Activated naive CD4-positive, alpha-beta T cell treated with anti-CD3 and anti-CD28 coated beads, Interleukin-2, amount 50 U/mL, for 24 hours (primary cell): ENCODE measurements at regions not wholly inside any gene's neighbourhood (a gene's known extent, or its start where the extent isn't known, plus 50 kb on each side); places are given as distances from the start of the nearest gene placed in this dataset.
A peak's percentile ranks its signal among the peaks of the same experiment; 100 is the strongest.
"Not testable (repeated sequence)": the region's sequence is repeated elsewhere in the genome, so short reads cannot be mapped to it uniquely, and the experiment has no call there.

Experiments
- H3K27ac Mint-ChIP-seq: one replicate; pipeline ENCODE4 v1.8.0; 2021; ENCODE audit warnings: mild to moderate bottlenecking, mixed read lengths
- H3K27me3 Mint-ChIP-seq: one replicate; pipeline ENCODE4 v1.8.0; 2021; ENCODE audit warnings: mixed read lengths
- H3K36me3 Mint-ChIP-seq: one replicate; pipeline ENCODE4 v1.8.0; 2021; ENCODE audit warnings: mixed read lengths
- H3K4me1 Mint-ChIP-seq: one replicate; pipeline ENCODE4 v1.8.0; 2021; ENCODE audit warnings: mixed read lengths
- H3K4me3 Mint-ChIP-seq: one replicate; pipeline ENCODE4 v1.8.0; 2021; ENCODE audit warnings: mild to moderate bottlenecking, mixed read lengths
- H3K9me3 Mint-ChIP-seq: one replicate; pipeline ENCODE4 v1.8.0; 2021; ENCODE audit warnings: mixed read lengths

DNA sequence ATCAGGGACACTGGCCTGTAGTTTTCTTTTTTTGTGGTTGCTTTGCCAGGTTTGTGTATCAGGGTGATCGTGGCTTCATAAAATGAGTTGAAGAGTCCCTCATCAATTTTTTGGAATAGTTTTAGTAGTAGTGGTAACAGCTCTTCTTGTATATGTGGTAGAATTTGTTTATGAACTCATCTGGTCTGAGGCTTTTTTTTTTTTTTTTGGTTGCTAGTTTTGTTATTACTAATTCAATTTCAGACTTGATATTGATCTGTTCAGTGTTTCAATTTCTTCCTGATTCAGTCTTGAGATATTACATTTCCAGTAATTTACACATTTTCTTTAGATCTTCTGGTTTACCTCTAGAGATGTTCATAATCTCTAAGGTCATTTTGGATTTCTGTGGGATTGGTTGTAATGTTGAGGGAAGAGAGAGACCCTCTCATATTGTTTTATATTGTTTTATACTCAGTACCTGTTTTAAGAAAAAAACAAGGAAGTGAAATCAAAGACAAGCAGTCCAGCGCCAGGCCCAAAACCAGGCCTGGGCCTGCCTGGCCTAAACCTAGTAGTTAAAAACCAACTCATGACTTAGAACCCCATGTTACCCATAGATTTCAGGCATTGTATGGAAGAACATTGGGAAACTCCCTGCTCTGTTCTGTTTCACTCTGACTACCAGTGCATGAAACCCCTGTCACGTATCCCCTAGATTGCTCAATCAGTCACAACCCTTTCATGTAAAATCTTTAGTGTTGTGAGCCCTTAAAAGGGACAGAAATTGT lies 836.7 kb upstream of the NDST4 start:
- not testable (repeated sequence) for H3K27me3 Mint-ChIP-seq, H3K36me3 Mint-ChIP-seq, H3K4me1 Mint-ChIP-seq, H3K9me3 Mint-ChIP-seq, H3K4me3 Mint-ChIP-seq
- H3K27ac Mint-ChIP-seq, result peak overlapping the region; percentile 41

DNA sequence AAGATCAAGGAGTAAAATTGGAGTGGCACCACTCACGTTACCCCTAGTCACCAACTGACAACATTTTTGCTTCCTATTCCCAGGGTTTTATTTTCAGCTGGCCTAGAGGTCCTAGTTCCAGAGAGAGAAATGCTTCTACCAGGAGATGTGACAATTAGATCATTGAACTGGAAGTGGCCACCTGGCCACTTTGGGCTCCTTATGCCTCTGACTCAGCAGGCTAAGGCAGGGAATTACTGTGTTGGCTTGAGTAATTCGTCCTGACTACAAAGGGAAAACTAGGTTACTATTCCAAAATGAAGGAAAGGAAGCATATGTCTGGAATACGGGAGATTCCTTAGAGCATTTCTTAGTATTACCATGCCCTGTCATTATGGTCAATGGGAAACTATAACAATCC lies 831.6 kb upstream of the NDST4 start:
- Mint-ChIP-seq H3K4me1 (no peaks in the 10 kb centered on the region), H3K36me3 (no peaks in the 10 kb centered on the region), H3K27ac (no peak overlapping the region), H3K27me3 (no peaks in the 10 kb centered on the region), H3K9me3 (peaks cover 4% of the 10 kb centered on the region), H3K4me3 (no peak overlapping the region)

DNA sequence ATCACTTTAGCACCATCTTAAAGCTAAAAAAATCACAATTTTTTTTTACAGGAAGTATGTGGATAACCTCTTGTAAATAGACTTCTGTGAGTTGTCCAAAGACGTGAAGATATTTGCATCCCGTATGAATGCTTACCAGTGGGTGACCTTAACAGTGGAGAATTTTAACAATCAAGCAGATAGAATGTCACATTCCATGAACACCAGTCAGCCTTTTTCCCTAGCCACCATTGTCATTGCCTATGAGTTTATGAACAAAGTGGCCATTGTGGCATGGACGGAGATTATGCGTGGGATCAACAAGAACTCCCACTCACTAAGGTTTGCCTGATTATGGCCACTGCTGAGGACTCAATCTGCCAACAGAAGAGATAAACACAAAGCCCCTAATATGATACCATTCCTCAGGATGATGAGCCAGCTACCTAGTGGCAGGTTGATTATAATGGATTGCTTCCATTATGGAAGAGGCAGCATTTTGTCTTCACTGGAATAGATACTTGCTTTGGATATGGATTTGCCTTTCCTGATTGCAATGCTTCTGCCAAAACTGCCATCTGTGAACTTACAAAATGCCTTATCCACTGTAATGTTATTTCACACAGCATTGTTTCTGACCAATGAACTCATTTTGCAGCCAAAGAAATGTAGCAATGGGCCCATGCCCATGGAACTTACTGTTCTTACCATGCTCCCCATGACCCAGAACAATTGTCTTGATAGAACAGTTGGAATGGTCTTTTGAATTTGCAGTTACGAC lies 830.9 kb upstream of the NDST4 start:
- H3K4me1 Mint-ChIP-seq, result no peaks in the 10 kb centered on the region
- no peak overlapping the region for H3K4me3 Mint-ChIP-seq
- H3K27me3 Mint-ChIP-seq, result no peaks in the 10 kb centered on the region

DNA sequence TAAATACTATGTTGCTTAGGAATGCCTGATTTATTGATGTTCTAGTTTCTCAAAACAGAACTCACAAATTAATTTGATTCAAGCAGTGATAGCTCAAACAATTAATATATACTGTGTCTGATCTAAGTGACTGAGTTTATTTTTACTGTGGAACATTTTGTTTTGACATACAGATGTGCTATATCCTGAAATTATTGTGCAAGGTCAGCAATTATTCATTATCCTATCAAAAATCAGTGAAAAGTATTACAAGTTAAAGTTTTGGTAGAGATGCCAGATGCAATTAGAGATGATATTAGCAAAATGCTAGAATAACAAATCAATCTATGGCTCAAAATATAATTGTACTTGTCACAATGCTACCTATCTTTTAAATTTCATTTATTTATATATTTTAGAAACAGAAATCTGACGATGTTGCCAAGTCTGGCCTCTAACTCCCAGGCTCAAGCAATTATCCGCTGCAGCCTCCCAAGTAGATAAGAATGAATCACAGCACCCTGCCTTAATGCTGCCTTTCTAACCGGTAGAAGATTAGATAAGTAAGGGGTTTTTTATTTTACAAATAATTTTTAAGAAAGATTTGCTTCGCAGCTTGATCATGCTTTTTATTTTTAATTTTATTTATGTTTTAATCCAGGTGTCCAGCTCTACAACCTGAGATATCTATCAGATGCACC lies 825.5 kb upstream of the NDST4 start:
- no peaks in the 10 kb centered on the region for H3K9me3 Mint-ChIP-seq
- H3K27me3 Mint-ChIP-seq, result no peaks in the 10 kb centered on the region
- H3K27ac Mint-ChIP-seq, result no peak overlapping the region
- H3K4me1 Mint-ChIP-seq, result no peaks in the 10 kb centered on the region
- no peaks in the 10 kb centered on the region for H3K36me3 Mint-ChIP-seq
- H3K4me3 Mint-ChIP-seq, result no peak overlapping the region

More for the DNA sequence above, 830.9 kb upstream of the NDST4 start:
- Mint-ChIP-seq H3K27ac (no peak overlapping the region), H3K36me3 (no peaks in the 10 kb centered on the region), H3K9me3 (no peaks in the 10 kb centered on the region)

DNA sequence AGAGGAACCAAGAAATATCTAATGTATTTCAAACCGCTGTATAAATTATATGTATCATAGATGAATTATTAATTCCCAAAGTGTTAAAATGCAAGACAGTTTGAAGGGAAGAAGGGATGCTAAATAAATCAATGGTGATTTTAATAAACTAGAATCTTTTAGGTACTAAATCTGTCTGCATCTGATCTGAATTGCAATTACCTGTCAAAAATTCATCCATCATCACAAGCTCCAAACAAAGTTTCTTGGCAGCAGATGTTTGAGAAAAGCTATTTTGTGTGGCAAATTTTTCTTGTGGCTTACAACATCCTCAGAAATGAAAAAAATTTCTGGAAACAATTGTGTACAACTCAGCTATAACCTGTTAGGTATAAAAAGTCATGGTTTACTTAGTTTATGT lies 816.0 kb upstream of the NDST4 start:
- H3K9me3 Mint-ChIP-seq, result no peaks in the 10 kb centered on the region
- no peaks in the 10 kb centered on the region for H3K27me3 Mint-ChIP-seq
- no peaks in the 10 kb centered on the region for H3K4me1 Mint-ChIP-seq
- no peak overlapping the region for H3K4me3 Mint-ChIP-seq
- H3K27ac Mint-ChIP-seq, result no peak overlapping the region
- H3K36me3 Mint-ChIP-seq, result no peaks in the 10 kb centered on the region

DNA sequence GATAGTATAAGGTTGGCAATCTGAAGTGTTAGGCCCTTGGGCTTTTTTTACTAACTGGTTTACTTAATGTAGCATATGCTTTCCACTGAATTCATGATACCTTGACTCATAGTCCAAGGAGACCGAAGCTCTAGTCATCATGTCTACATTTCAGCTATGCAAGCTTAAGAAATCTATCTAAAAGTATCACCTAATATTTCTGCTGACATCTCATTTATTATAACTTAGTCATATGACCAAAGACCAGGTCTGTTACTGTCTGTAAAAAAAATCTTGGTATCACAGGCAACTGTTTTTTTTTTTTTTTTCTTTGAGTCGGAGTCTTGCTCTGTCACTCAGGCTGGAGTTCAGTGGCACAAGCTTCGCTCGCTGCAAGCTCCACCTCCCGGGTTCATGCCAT lies 814.0 kb upstream of the NDST4 start:
- Mint-ChIP-seq H3K4me1 (no peaks in the 10 kb centered on the region), H3K27me3 (no peaks in the 10 kb centered on the region), H3K9me3 (no peaks in the 10 kb centered on the region), H3K36me3 (no peaks in the 10 kb centered on the region), H3K4me3 (no peak overlapping the region), H3K27ac (no peak overlapping the region)

DNA sequence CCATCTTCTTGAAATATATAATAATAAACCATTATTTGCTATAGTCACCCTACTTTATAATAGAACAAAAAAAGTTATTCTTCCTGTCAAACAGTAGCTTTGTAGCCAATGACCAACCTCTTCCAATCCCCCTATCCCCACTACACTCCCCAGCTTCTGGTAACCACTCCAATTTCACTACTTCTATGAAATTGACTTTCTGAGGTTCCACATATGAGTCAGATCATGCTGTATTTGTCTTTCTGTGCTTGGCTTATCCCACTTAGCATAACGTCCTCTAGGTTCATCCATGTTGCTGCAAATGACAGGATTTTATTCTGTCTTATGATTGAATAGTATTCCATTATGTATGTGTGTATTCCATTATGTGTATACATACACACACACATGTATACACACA lies 809.7 kb upstream of the NDST4 start:
- no peaks in the 10 kb centered on the region for H3K27me3 Mint-ChIP-seq
- H3K9me3 Mint-ChIP-seq, result no peaks in the 10 kb centered on the region
- no peak overlapping the region for H3K27ac Mint-ChIP-seq

DNA sequence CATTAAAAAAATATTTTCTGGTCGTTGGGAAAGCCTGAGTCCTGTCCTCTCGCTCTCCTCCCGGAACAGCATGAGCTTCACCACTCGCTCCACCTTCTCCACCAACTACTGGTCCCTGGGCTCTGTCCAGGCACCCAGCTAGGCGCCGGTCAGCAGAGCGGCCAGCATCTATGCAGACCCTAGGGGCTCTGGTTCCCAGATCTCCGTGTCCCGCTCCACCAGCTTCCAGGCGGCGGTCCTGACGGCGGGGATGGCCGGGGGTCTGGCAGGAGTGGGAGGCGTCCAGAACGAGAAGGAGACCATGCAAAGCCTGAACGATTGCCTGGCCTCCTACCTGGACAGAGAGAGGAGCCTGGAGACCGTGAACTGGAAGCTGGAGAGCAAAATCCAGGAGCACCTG lies 807.2 kb upstream of the NDST4 start:
- no peaks in the 10 kb centered on the region for H3K27me3 Mint-ChIP-seq
- H3K36me3 Mint-ChIP-seq, result no peaks in the 10 kb centered on the region
- no peak overlapping the region for H3K4me3 Mint-ChIP-seq
- peaks cover 4% of the 10 kb centered on the region for H3K9me3 Mint-ChIP-seq
- H3K4me1 Mint-ChIP-seq, result no peaks in the 10 kb centered on the region
- H3K27ac Mint-ChIP-seq, result no peak overlapping the region

More for the DNA sequence above, 809.7 kb upstream of the NDST4 start:
- no peaks in the 10 kb centered on the region for H3K36me3 Mint-ChIP-seq
- H3K4me3 Mint-ChIP-seq, result no peak overlapping the region
- no peaks in the 10 kb centered on the region for H3K4me1 Mint-ChIP-seq

DNA sequence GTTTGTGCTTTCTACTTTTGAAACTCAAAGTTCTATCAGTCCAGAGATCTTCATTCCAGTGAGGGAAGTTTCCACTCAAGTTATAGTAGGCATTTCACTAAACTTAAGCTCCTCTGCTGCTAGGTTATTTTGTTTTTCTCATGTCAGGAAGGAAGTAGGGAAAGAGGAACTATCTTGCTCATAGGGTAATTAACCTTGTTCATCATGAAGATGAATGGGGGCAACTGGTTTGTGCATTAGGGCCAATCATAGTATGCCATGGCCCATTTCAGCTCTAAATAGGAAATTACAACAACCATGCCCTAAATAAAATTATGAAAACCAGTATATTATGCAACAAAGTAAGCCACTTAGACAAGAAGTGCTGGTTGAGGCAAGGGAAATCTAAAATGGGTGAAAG lies 804.7 kb upstream of the NDST4 start:
- no peak overlapping the region for H3K4me3 Mint-ChIP-seq
- no peaks in the 10 kb centered on the region for H3K36me3 Mint-ChIP-seq
- H3K27ac Mint-ChIP-seq, result no peak overlapping the region
- no peaks in the 10 kb centered on the region for H3K27me3 Mint-ChIP-seq
- peaks cover 4% of the 10 kb centered on the region for H3K9me3 Mint-ChIP-seq
- H3K4me1 Mint-ChIP-seq, result no peaks in the 10 kb centered on the region

DNA sequence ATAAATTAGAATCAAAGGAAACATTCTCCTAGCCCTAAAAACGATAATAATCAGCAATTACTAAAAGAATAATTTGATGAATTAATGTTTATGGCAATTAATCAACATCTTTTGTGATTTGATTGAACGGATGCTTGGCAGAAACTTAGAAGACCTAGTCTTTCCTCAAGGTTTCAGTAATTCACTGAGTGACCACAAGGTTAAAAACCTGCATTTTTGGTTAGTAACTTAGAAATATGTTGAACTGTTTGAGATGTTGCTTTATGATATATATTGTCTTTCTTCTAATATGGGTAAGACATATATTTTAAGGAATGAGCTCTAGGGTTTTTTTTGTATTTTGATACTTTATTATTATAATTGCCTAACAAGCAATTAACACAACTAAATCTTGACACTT lies 793.0 kb upstream of the NDST4 start:
- H3K4me1 Mint-ChIP-seq, result no peaks in the 10 kb centered on the region
- H3K9me3 Mint-ChIP-seq, result peaks cover 17% of the 10 kb centered on the region
- no peak overlapping the region for H3K4me3 Mint-ChIP-seq
- H3K36me3 Mint-ChIP-seq, result no peaks in the 10 kb centered on the region
- H3K27ac Mint-ChIP-seq, result no peak overlapping the region
- H3K27me3 Mint-ChIP-seq, result no peaks in the 10 kb centered on the region

DNA sequence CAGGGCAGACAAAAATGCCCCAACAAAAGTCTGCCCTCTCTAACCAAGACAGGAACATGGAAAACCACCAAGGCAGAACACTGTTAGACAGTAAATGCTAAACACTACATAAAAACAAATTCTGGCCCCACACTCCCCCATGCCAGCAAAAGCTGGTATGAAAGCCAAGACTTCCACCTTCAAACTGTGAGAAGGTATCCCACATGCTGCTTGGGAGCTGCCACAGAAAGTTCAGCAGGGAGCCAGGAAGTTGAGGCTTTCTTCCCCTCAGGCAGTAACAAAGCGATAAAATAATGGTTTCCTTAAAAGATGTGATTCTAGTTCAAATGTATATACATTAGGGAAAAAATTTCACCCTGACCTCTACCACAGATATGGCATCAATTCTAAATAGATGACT lies 770.4 kb upstream of the NDST4 start:
- Mint-ChIP-seq H3K4me3 (no peak overlapping the region), H3K4me1 (no peaks in the 10 kb centered on the region), H3K27me3 (no peaks in the 10 kb centered on the region), H3K36me3 (no peaks in the 10 kb centered on the region), H3K27ac (no peak overlapping the region), H3K9me3 (no peaks in the 10 kb centered on the region)

DNA sequence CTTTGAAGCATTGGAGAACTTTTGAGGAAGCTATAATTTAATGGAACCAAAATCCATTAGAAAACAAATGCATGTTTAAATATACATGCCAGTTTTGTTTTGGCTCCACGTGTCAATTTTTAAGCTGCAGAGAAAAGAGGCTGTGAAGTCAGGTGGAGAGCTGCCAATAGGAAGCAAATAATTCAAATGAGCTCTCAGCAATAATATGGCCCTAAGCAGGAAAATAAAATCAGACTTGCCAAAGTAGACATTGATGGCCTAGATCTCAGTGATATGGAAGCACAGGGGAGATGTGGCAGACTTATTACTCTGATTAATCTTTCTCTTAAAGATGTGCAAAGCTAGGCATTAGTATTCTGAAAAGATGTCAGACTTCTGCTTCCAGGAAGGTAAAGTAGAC lies 769.8 kb upstream of the NDST4 start:
- Mint-ChIP-seq H3K27ac (no peak overlapping the region), H3K9me3 (no peaks in the 10 kb centered on the region), H3K4me1 (no peaks in the 10 kb centered on the region), H3K27me3 (no peaks in the 10 kb centered on the region), H3K36me3 (no peaks in the 10 kb centered on the region), H3K4me3 (no peak overlapping the region)

DNA sequence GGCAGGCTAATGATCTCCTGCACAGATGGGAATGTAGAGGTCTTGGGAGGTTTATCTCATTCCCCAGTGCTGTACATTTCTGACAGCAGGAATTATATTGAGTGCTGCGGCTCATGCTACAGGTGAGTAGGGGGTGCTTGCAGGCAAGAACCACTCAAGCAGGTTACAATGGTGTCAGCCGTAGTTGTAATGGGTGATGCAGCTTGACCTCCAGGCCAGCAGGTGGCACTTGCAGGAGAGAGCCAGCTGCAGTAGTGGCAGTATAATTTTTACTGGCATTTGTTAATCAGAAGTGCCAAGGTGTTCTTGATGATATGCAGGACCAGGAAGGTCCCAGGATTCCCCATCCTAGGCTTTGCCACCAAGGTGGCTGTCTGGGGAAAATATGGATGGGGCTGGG lies 759.6 kb upstream of the NDST4 start:
- Mint-ChIP-seq H3K27ac (no peak overlapping the region), H3K9me3 (peaks cover 11% of the 10 kb centered on the region), H3K36me3 (no peaks in the 10 kb centered on the region), H3K4me1 (no peaks in the 10 kb centered on the region), H3K27me3 (no peaks in the 10 kb centered on the region), H3K4me3 (no peak overlapping the region)

DNA sequence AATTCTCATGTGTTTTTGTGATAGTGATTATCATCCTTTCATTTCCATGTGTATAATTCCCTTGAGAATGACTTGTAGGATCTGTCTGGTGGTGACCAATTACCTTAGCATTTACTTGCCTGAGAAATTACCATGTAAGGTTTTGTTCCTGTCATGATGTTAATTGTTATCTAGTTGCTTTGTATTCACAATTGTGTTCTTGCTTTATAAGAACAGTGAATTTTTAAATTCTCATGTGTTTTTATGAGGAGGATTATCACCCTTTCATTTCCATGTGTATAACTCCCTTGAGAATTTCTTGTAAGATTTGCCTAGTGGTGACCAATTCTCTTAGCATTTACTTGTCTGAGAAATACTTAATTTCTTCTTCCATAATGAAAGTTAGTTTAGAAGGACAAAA lies 758.2 kb upstream of the NDST4 start:
- Mint-ChIP-seq H3K36me3 (no peaks in the 10 kb centered on the region), H3K4me3 (no peak overlapping the region), H3K27me3 (no peaks in the 10 kb centered on the region), H3K27ac (no peak overlapping the region), H3K4me1 (no peaks in the 10 kb centered on the region), H3K9me3 (peaks cover 11% of the 10 kb centered on the region)

DNA sequence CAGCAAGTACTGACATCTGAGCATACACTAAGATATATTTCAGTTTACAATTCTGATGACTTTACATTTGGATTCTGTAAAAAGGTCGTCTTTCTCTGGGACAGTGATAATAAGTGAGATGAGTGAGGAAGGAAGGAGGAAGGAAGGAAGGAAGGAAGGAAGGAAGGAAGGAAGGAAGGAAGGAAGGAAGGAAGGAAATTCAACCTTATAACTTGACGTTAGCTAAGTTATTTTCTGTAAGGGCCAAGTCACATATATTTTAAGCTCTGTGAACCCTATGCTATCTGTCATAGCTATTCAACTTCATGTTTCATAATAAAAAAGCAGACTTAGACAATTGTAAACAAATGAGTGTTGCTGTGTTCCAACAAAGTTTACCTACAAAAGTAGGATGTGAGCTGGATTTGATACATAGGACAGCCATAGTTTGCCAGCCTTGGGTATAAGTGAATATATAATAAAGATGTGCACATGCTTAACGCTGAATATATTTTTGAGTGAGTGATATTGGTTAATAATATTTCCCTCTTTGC lies 753.0 kb upstream of the NDST4 start:
- Mint-ChIP-seq H3K27ac (peak overlapping the region; percentile 42), H3K36me3 (no peaks in the 10 kb centered on the region), H3K4me1 (no peaks in the 10 kb centered on the region), H3K9me3 (peaks cover 11% of the 10 kb centered on the region), H3K4me3 (no peak overlapping the region), H3K27me3 (no peaks in the 10 kb centered on the region)

DNA sequence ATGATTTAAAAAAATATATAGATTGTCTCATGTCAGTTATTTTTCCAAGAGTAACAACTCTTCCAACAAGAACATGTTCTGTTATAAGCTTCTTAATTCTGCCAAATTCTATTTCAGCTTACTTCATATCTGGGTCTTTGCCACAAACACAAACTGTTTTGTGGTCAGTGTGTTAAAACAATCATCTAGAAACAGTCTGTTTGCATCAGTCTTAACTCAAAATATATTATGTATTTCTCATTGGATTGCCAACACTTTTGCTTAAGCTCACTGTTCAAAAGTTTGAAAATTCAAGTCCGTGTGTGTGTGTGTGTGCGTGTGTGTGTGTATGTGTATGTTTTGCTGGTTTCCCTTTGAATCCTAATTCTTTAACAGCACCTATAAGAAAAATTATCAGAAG lies 752.3 kb upstream of the NDST4 start:
- Mint-ChIP-seq H3K36me3 (no peaks in the 10 kb centered on the region), H3K27me3 (no peaks in the 10 kb centered on the region), H3K9me3 (peaks cover 11% of the 10 kb centered on the region), H3K4me1 (no peaks in the 10 kb centered on the region), H3K4me3 (no peak overlapping the region), H3K27ac (no peak overlapping the region)
